ENCODE measurements at regions not wholly inside any gene's neighbourhood (a gene's known extent, or its start where the extent isn't known, plus 50 kb on each side); places are given as distances from the start of the nearest gene placed in this dataset.

- Mint-ChIP-seq H3K36me3 (ENCODE audit: low read depth) (no peaks in the 10 kb centered on the region), H3K9me3 (peaks cover 26% of the 10 kb centered on the region), H3K27me3 (ENCODE audit: low read depth) (peaks cover 4% of the 10 kb centered on the region), H3K4me3 (no peak overlapping the region), H3K27ac (no peak overlapping the region), H3K4me1 (no peaks in the 10 kb centered on the region)
- TF ChIP-seq, protein P1, sequence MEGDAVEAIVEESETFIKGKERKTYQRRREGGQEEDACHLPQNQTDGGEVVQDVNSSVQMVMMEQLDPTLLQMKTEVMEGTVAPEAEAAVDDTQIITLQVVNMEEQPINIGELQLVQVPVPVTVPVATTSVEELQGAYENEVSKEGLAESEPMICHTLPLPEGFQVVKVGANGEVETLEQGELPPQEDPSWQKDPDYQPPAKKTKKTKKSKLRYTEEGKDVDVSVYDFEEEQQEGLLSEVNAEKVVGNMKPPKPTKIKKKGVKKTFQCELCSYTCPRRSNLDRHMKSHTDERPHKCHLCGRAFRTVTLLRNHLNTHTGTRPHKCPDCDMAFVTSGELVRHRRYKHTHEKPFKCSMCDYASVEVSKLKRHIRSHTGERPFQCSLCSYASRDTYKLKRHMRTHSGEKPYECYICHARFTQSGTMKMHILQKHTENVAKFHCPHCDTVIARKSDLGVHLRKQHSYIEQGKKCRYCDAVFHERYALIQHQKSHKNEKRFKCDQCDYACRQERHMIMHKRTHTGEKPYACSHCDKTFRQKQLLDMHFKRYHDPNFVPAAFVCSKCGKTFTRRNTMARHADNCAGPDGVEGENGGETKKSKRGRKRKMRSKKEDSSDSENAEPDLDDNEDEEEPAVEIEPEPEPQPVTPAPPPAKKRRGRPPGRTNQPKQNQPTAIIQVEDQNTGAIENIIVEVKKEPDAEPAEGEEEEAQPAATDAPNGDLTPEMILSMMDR (IDR thresholded peaks at IDR 0.05; ENCODE audit: unreplicated experiment in 3 of 3), result no peak
Measured at GRCh38 chr13:48761256-48761655, 107.5 kb downstream of the CYSLTR2 start.

GRCh38 chr13:48769107-48769704 lies 115.5 kb downstream of the CYSLTR2 start:
- H3K9me3 Mint-ChIP-seq, result peaks cover 30% of the 10 kb centered on the region

DNA sequence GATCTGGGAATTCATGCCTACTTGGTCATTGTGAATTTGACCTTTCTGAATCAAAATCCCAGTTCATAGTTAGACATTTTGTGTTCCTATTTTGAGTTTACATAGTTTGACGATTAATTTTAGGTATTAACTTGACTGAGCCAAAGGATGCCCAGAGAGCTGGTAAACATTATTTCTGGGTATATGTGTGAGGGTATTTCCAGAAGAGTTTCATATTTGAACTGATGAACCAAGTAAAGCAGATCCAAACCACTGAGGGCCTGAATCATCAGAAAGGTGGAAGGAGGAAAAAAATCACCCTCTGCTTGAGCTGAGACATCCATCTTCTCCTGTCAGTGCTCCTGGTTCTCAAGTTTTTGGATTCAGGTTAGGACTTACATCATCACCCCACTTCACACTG lies 116.6 kb downstream of the CYSLTR2 start:
- Mint-ChIP-seq H3K9me3 (peaks cover 25% of the 10 kb centered on the region), H3K4me3 (no peak overlapping the region), H3K27me3 (ENCODE audit: low read depth) (no peaks in the 10 kb centered on the region), H3K36me3 (ENCODE audit: low read depth) (peaks cover 4% of the 10 kb centered on the region), H3K27ac (no peak overlapping the region), H3K4me1 (no peaks in the 10 kb centered on the region)
- TF ChIP-seq, protein P1 (IDR thresholded peaks at IDR 0.05; ENCODE audit: unreplicated experiment in 3 of 3), result no peak

More at GRCh38 chr13:48769107-48769704, 115.5 kb downstream of the CYSLTR2 start:
- Mint-ChIP-seq H3K27me3 (ENCODE audit: low read depth) (no peaks in the 10 kb centered on the region), H3K4me3 (no peak overlapping the region), H3K27ac (peak overlapping the region in 1 of 3 experiments; percentile 33), H3K36me3 (ENCODE audit: low read depth) (peaks cover 4% of the 10 kb centered on the region), H3K4me1 (no peaks in the 10 kb centered on the region)
- TF ChIP-seq, protein P1 (IDR thresholded peaks at IDR 0.05; ENCODE audit: unreplicated experiment in 3 of 3), result peak; percentile 93 to 97 (median 95)

GRCh38 chr13:48772908-48773307 lies 119.2 kb downstream of the CYSLTR2 start:
- no peak overlapping the region for H3K4me3 Mint-ChIP-seq
- peaks cover 13% of the 10 kb centered on the region for H3K9me3 Mint-ChIP-seq
- no peaks in the 10 kb centered on the region for H3K27me3 Mint-ChIP-seq (ENCODE audit: low read depth)
- H3K36me3 Mint-ChIP-seq (ENCODE audit: low read depth), result peaks cover 4% of the 10 kb centered on the region
- no peaks in the 10 kb centered on the region for H3K4me1 Mint-ChIP-seq
- no peak overlapping the region for H3K27ac Mint-ChIP-seq
- TF ChIP-seq, protein P1 (IDR thresholded peaks at IDR 0.05; ENCODE audit: unreplicated experiment in 3 of 3), result no peak

- Mint-ChIP-seq H3K9me3 (peaks cover 7% of the 10 kb centered on the region), H3K27ac (no peak overlapping the region)
- TF ChIP-seq, protein P1 (IDR thresholded peaks at IDR 0.05; ENCODE audit: unreplicated experiment in 3 of 3), result no peak
Measured at GRCh38 chr13:48773531-48774275, 120.0 kb downstream of the CYSLTR2 start.

More at GRCh38 chr13:48773531-48774275, 120.0 kb downstream of the CYSLTR2 start:
- Mint-ChIP-seq H3K4me3 (no peak overlapping the region), H3K4me1 (no peaks in the 10 kb centered on the region), H3K27me3 (ENCODE audit: low read depth) (no peaks in the 10 kb centered on the region), H3K36me3 (ENCODE audit: low read depth) (peaks cover 4% of the 10 kb centered on the region)
